B cell (primary cell): ENCODE measurements at regions not wholly inside any gene's neighbourhood (a gene's known extent, or its start where the extent isn't known, plus 50 kb on each side); places are given as distances from the start of the nearest gene placed in this dataset.

Experiments used
- ATAC-seq: fragments of 200-7000 bp; cut with Tn5 transposase; one replicate; pipeline ENCODE4 v1.10.0; 2021; ENCODE audit warnings: low read depth, mild to moderate bottlenecking, moderate number of reproducible peaks, moderate library complexity
- CTCF ChIA-PET: fragments of 350-600 bp; sonication (Branson Sonifier 250); formaldehyde crosslinking; loops from one replicate; lab custom pipeline; 2021; ENCODE audit warnings: antibody characterized with exemption, inconsistent platforms; lab: Charles Lee
- POLR2A ChIA-PET: fragments of 350-600 bp; sonication (Branson Sonifier 250); formaldehyde crosslinking; loops from one replicate; lab custom pipeline; 2021; ENCODE audit warnings: antibody characterized with exemption; lab: Charles Lee
- DNase-seq: peaks from one replicate; pipeline ENCODE4 v3.0.0; 2013
- H2AFZ ChIP-seq: 2 replicates; pipeline ENCODE4 v1.6.1; 2012; ENCODE audit warnings: mild to moderate bottlenecking, low read depth, low read length; ENCODE audit not compliant: insufficient read depth, poor library complexity, severe bottlenecking
- H3K27ac ChIP-seq, 2 donors: 1 replicate in 1 of 2; 2 replicates in 1 of 2; pipeline ENCODE4 v1.5.1; 2012 to 2013; ENCODE audit warnings: low read length in 2 of 2, mild to moderate bottlenecking in 2 of 2, moderate library complexity in 1 of 2
- H3K27me3 ChIP-seq, 4 experiments: fragments of 200-600 bp in 1 of 4; sonication (generic) in 1 of 4; replicated peaks in 1 of 4; 1 replicate in 2 of 4; 2 replicates in 2 of 4; pipeline versions ENCODE4 v1.6.1 to v1.7.0; 2013 to 2016; ENCODE audit warnings: low read length in 3 of 4, mild to moderate bottlenecking in 2 of 4, mixed read lengths in 1 of 4, moderate library complexity in 1 of 4; ENCODE audit not compliant: insufficient read depth in 4 of 4, control insufficient read depth in 3 of 4; ENCODE audit errors: control extremely low read depth in 1 of 4
- H3K36me3 ChIP-seq, 2 experiments: replicated peaks in 1 of 2; 1 replicate in 1 of 2; 2 replicates in 1 of 2; pipeline versions ENCODE4 v1.6.1 to v1.7.1; 2013; ENCODE audit warnings: low read length in 1 of 2; ENCODE audit not compliant: insufficient read depth in 2 of 2, control insufficient read depth in 1 of 2; ENCODE audit errors: control extremely low read depth in 1 of 2, extremely low read depth in 1 of 2
- H3K4me1 ChIP-seq, 2 donors: fragments of 200-600 bp in 1 of 2; sonication (generic) in 1 of 2; 1 replicate in 1 of 2; 2 replicates in 1 of 2; pipeline versions ENCODE4 v1.5.1 to v1.6.1; 2013 to 2017; ENCODE audit warnings: low read length in 2 of 2; ENCODE audit not compliant: control insufficient read depth in 2 of 2, insufficient read depth in 2 of 2
- H3K4me2 ChIP-seq: replicated peaks from 2 replicates; pipeline ENCODE3; 2012; ENCODE audit warnings: mild to moderate bottlenecking, low read depth, low read length; ENCODE audit not compliant: poor library complexity, severe bottlenecking
- H3K4me3 ChIP-seq, 5 experiments: fragments of 200-600 bp in 1 of 5; sonication (generic) in 1 of 5; 1 replicate in 3 of 5; 2 replicates in 2 of 5; pipeline versions ENCODE4 v1.5.1 to v1.7.0; 2011 to 2016; ENCODE audit warnings: low read length in 4 of 5, mild to moderate bottlenecking in 4 of 5, low read depth in 2 of 5, control low read depth in 1 of 5, moderate library complexity in 1 of 5; ENCODE audit not compliant: insufficient read depth in 1 of 5; ENCODE audit errors: control extremely low read depth in 1 of 5, extremely low read depth in 1 of 5
- H3K79me2 ChIP-seq: fragments of 200-600 bp; sonication (generic); one replicate; pipeline ENCODE4 v1.6.0; 2016; ENCODE audit warnings: low read length; ENCODE audit not compliant: control insufficient read depth, insufficient read depth
- H3K9ac ChIP-seq: fragments of 200-600 bp; sonication (generic); 2 replicates; pipeline ENCODE4 v1.6.1; 2017; ENCODE audit warnings: mild to moderate bottlenecking, low read length, moderate library complexity
- H3K9me3 ChIP-seq, 3 donors: one replicate each; pipeline versions ENCODE4 v1.6.1 to v1.7.1; 2013; ENCODE audit warnings: low read length in 2 of 3; ENCODE audit not compliant: control insufficient read depth in 2 of 3, insufficient read depth in 1 of 3; ENCODE audit errors: control extremely low read depth in 1 of 3
- H4K20me1 ChIP-seq: 2 replicates; pipeline ENCODE4 v1.6.0; 2012; ENCODE audit warnings: mild to moderate bottlenecking, low read length; ENCODE audit not compliant: insufficient read depth, control insufficient read depth, poor library complexity, severe bottlenecking
- H3K27ac Mint-ChIP-seq: one replicate; pipeline ENCODE4 v1.8.0; 2021; ENCODE audit warnings: mixed read lengths
- H3K27me3 Mint-ChIP-seq: one replicate; pipeline ENCODE4 v1.8.0; 2021; ENCODE audit warnings: mixed read lengths
- H3K4me1 Mint-ChIP-seq: one replicate; pipeline ENCODE4 v1.8.0; 2021; ENCODE audit warnings: mixed read lengths
- H3K4me3 Mint-ChIP-seq: one replicate; pipeline ENCODE4 v1.8.0; 2021; ENCODE audit warnings: mixed read lengths
- H3K9me3 Mint-ChIP-seq: one replicate; pipeline ENCODE4 v1.8.0; 2022; ENCODE audit warnings: mixed read lengths; ENCODE audit not compliant: insufficient read depth
- CTCF ChIP-seq: fragments of 200-600 bp; IDR thresholded peaks from one replicate; pipeline ENCODE4 v1.8.0; 2022; ENCODE audit warnings: antibody characterized with exemption, mild to moderate bottlenecking
- EZH2 ChIP-seq: IDR thresholded peaks from 2 replicates; pipeline ENCODE4 v1.6.1; 2012; ENCODE audit warnings: borderline replicate concordance, low read depth, mild to moderate bottlenecking, moderate library complexity, low read length; ENCODE audit not compliant: insufficient read depth, poor library complexity, severe bottlenecking
- WGBS: methylation state at CpG from one replicate; pipeline ENCODE4 v1.1.5; 2013; ENCODE audit warnings: missing lambda C conversion rate; ENCODE audit not compliant: insufficient coverage; 5-methylcytosine and 5-hydroxymethylcytosine counted together
- intact Hi-C: fragments of 100-400 bp; cut with micrococcal nuclease; formaldehyde crosslinking; loops from one replicate; pipeline ENCODE4 v1.10.0; 2022

- Histone ChIP-seq H3K9me3 (no peaks in the 10 kb centered on the region), H2AFZ (no peak overlapping the region), H3K27ac (no peak overlapping the region), H3K36me3 (no peaks in the 10 kb centered on the region), H3K4me1 (no peaks in the 10 kb centered on the region), H3K79me2 (no peaks in the 10 kb centered on the region), H3K4me2 (no peak overlapping the region), H3K9ac (no peak overlapping the region), H4K20me1 (no peaks in the 10 kb centered on the region), H3K4me3 (no peak overlapping the region), H3K27me3 (no peaks in the 10 kb centered on the region)
- no CpG with 5 or more reads among the region's 3 CpGs for WGBS
- Mint-ChIP-seq H3K27ac (no peak overlapping the region), H3K9me3 (no peaks in the 10 kb centered on the region), H3K27me3 (peaks cover 7% of the 10 kb centered on the region), H3K4me1 (no peaks in the 10 kb centered on the region), H3K4me3 (no peak overlapping the region)
- CTCF ChIA-PET, result no interaction called here
- DNase-seq (no peak), ATAC-seq (no peak)
- POLR2A ChIA-PET, result no interaction called here
- intact Hi-C loops, result no loop called here
- TF ChIP-seq EZH2 (no peak), CTCF (no peak)
These were observed 87.2 kb upstream of the ETS2 start for GRCh38 chr21:38718481-38718880.

DNA sequence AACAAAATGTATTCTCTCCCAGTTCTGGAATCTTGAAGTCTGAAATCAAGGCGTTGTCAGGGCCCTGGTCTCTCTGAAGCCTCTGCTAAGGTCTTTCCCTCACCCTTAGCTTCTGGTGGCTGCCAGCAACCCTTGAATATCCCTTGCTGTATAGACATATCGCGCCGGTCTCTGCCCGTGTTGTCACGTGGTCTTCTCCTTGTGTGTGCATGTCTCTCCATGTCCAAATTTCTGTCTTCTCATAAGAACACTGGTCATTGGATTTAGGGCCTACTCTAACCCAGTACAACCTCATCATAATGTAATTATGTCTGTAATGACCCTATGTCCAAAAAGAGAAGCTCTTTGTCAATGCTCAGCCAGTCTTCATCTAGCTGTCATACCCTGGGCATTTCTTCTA, 85.7 kb upstream of the ETS2 start:
- Histone ChIP-seq H3K27me3 (no peaks in the 10 kb centered on the region), H3K9ac (no peak overlapping the region), H3K36me3 (no peaks in the 10 kb centered on the region), H3K27ac (no peak overlapping the region), H3K4me2 (no peak overlapping the region), H3K9me3 (no peaks in the 10 kb centered on the region), H3K4me1 (no peaks in the 10 kb centered on the region), H2AFZ (no peak overlapping the region), H3K79me2 (no peaks in the 10 kb centered on the region), H3K4me3 (no peak overlapping the region), H4K20me1 (no peaks in the 10 kb centered on the region)
- WGBS, result 97% methylated on average over 5 of the region's 6 CpGs
- H3K4me3 Mint-ChIP-seq, result no peak overlapping the region
- DNase-seq (no peak), ATAC-seq (no peak)
- POLR2A ChIA-PET, result no interaction called here
- H3K4me1 Mint-ChIP-seq, result no peaks in the 10 kb centered on the region
- no peak overlapping the region for H3K27ac Mint-ChIP-seq
- TF ChIP-seq CTCF, result no peak
- TF ChIP-seq EZH2, result no peak
- CTCF ChIA-PET, result interaction anchor here (1.4 to 1.5 kb wide), 2 partner anchors 15 to 418 kb away, joined by 3 read pairs; no protein-coding TSS in a partner anchor
- peaks cover 7% of the 10 kb centered on the region for H3K27me3 Mint-ChIP-seq
- H3K9me3 Mint-ChIP-seq, result peaks cover 2% of the 10 kb centered on the region
- intact Hi-C loops, result no loop called here
